B cell (primary cell): ENCODE measurements at regions not wholly inside any gene's neighbourhood (a gene's known extent, or its start where the extent isn't known, plus 50 kb on each side); places are given as distances from the start of the nearest gene placed in this dataset.

ENCODE experiments used
- CTCF ChIP-seq: fragments of 200-600 bp; IDR thresholded peaks from one replicate; pipeline ENCODE4 v1.8.0; 2022; ENCODE audit warnings: antibody characterized with exemption, mild to moderate bottlenecking
- EZH2 ChIP-seq: IDR thresholded peaks from 2 replicates; pipeline ENCODE4 v1.6.1; 2012; ENCODE audit warnings: borderline replicate concordance, low read depth, mild to moderate bottlenecking, moderate library complexity, low read length; ENCODE audit not compliant: insufficient read depth, poor library complexity, severe bottlenecking

DNA sequence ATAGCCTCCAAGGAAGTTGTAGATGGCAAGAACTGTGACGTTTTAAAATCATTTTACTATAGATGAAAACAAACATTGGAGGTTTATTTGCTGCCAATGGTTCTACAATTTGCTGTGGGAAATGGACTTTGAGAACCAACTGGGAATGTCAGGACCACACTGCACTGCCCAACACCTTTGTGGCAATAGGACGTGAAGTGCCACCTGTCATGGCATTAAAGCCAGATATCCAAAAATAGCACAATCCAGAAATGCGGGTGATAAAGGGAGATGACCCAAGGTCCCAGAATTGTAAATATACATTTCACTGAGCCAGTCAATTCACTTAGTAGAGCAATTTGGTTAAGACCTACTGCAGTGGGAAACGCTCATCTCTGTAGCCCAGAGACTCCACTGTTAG lies 116.4 kb downstream of the MPP7 start:
- no peak for TF ChIP-seq CTCF
- TF ChIP-seq EZH2 = no peak
